ENCODE measurements at regions not wholly inside any gene's neighbourhood (a gene's known extent, or its start where the extent isn't known, plus 50 kb on each side); places are given as distances from the start of the nearest gene placed in this dataset.

- DNase-seq (ENCODE audit: low spot score), result no peak
Observed at GRCh38 chr4:166635367-166635766, 598.9 kb downstream of the SPOCK3 start.

DNA sequence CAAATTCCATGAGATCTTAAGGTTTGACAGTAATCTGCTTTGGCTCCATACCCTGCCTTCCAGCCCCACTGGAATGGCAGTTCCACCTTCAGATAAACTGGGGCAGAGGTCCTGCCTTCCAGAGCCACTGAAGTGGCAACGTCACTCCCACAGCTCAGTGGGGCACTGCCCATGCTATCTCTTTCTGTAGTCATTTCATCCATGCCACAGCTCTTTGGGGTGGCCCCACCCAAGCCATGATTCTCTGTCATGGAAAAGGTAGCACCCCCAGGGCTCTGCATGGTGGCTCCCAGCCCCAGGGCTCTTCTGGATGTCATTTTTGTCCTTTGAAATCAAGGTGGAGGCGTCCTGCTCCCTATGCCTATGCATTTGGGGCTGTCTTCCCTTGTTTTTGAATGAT is 596.5 kb downstream of the SPOCK3 start:
- no peak for DNase-seq (ENCODE audit: low spot score)

DNA sequence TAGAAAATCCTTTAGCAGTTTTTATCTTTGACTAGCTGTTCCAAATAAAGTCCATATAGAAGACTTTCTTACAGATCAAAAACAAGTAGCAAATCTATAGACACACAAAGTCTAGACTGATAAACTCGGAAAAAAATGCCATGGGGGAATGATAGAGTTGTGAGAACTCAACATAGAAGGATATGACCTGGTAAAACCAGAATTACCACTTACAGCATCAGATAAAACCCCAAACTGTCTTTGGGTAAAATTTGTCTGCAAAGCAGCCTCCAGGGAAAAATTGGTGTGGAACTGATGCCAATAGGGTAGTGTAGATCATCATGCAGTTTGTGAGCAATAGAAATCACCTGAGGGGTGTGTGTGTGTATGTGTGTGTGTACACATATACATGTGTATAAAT is 579.1 kb downstream of the SPOCK3 start:
- no peak for DNase-seq (ENCODE audit: low spot score)

- no peak for DNase-seq (ENCODE audit: low spot score)
Observed at GRCh38 chr4:166655705-166656104, 578.6 kb downstream of the SPOCK3 start.

- no peak for DNase-seq (ENCODE audit: low spot score)
Observed at GRCh38 chr4:166657261-166657660, 577.0 kb downstream of the SPOCK3 start.

GRCh38 chr4:166658585-166658984 is 575.7 kb downstream of the SPOCK3 start:
- no peak for DNase-seq (ENCODE audit: low spot score)

DNA sequence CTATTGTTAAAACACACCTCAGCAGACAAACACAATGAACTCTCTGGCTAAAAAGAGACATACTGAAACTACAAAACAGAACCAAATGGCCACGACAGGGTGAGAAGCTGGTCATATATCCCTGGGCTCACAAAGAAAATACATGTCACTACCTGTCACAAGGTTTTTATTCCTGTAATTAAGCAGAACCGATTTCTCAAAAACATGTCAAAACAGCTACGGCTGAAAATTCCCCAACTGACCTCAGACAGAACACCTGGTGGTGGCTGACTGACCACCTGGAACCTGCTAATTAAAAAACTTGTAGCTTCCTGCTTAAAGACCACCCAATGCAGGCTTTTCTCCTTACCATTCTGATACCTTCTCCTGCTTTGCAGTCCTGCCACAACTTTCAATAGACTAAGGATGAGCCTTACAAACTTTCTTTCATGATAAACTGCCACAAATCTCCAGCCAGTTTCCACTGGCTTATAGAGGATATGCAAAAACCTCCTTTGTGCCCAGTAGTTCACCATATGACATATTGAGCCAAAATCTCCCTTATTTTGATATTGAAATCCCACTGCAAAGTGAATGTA is 571.9 kb downstream of the SPOCK3 start:
- no peak for DNase-seq (ENCODE audit: low spot score)

GRCh38 chr4:166670341-166670740 is 564.0 kb downstream of the SPOCK3 start:
- no peak for DNase-seq (ENCODE audit: low spot score)

DNA sequence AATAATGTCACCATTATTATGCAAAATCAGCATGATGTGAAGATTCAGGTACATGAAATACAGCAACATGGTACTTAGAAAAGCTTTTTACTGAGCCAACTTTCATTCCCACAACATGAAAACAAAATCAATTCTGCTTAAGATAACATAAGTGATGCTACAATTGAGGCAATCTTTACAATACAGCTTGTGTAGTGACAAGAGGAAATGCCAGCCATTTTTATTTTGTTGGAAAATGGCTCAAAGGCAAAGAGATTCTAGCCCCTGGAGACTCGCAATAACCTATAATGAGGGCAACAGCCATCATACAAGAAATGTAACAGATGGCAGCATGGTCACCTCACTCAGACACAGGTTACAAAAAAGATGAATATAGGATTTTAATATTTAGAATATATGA is 560.4 kb downstream of the SPOCK3 start:
- no peak for DNase-seq (ENCODE audit: low spot score)

DNA sequence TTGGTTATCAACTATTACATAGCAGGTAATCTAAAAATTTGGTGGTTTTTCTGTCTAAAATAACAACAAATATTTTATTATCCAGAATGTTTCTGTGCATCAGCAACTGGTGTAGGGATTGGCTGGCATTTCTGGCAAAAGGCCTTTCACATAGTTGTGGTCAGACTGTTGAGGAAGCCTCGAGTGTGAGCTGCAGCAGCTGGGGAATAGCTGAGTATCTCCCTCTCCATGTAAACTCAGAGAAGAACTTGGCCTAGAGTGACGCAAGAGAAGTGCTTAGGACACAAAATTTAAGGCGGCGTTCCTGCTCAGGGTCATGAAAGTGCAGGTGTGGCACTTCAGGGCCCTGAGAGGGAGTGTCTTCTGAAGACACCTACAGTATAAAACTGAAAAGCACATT is 558.9 kb downstream of the SPOCK3 start:
- DNase-seq (ENCODE audit: low spot score), result peak; percentile 2

DNA sequence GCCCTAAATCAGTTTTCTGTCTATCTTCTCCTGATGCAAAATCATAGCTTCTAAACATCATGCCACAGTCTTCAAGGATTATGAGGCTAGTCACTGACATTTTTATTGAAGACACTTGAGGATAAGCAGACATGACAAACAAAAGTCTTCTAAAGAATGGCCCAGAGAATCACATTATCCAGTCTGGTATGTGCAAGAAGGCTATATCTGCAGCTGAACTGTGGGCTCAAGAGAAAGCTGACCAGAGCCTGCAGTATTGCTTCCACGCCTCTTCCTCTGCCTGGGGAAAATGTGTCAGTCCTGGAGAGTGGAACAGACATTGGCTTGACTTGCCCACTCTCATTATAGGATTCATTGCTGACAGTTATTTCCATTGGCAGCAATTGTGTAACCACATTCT is 553.5 kb downstream of the SPOCK3 start:
- no peak for DNase-seq (ENCODE audit: low spot score)

GRCh38 chr4:166682200-166682599 is 552.1 kb downstream of the SPOCK3 start:
- no peak for DNase-seq (ENCODE audit: low spot score)
